Breast epithelium (tissue), 4 donors: ENCODE measurements at regions not wholly inside any gene's neighbourhood (a gene's known extent, or its start where the extent isn't known, plus 50 kb on each side); places are given as distances from the start of the nearest gene placed in this dataset.

Source experiments
- DNase-seq, 2 donors: peaks; one replicate each; pipeline ENCODE4 v3.0.0-alpha.2; 2019; ENCODE audit warnings: low spot score in 2 of 2
- H3K27ac ChIP-seq, 2 donors: fragments of 200-600 bp; sonication (generic) in 1 of 2; one replicate each; pipeline ENCODE4 v1.5.1; 2016 to 2019; ENCODE audit warnings: mild to moderate bottlenecking in 1 of 2
- H3K27me3 ChIP-seq, 2 donors: fragments of 200-600 bp; sonication (generic) in 1 of 2; one replicate each; pipeline versions ENCODE4 v1.5.1 to v1.6.0; 2017 to 2019; ENCODE audit warnings: control low read depth in 1 of 2, mild to moderate bottlenecking in 1 of 2
- H3K36me3 ChIP-seq: fragments of 200-600 bp; one replicate; pipeline ENCODE4 v1.5.1; 2019
- H3K4me1 ChIP-seq, 2 donors: fragments of 200-600 bp; sonication (generic); one replicate each; pipeline ENCODE4 v1.5.1; 2016 to 2019; ENCODE audit warnings: control low read depth in 1 of 2
- H3K4me3 ChIP-seq, 3 donors: fragments of 200-600 bp; sonication (generic); 1 replicate in 2 of 3; 2 replicates in 1 of 3; pipeline ENCODE4 v1.5.1; 2016 to 2019; ENCODE audit warnings: mild to moderate bottlenecking in 3 of 3, moderate library complexity in 2 of 3
- H3K9me3 ChIP-seq, 2 donors: fragments of 200-600 bp; sonication (generic) in 1 of 2; one replicate each; pipeline ENCODE4 v1.5.1; 2016 to 2019; ENCODE audit warnings: control low read depth in 1 of 2
- CTCF ChIP-seq, 3 donors: fragments of 450-650 bp; IDR thresholded peaks; one replicate each; pipeline ENCODE4 v1.5.1; 2016 to 2017; ENCODE audit warnings: antibody characterized with exemption in 3 of 3, mild to moderate bottlenecking in 3 of 3, moderate library complexity in 3 of 3
- POLR2A ChIP-seq: fragments of 450-650 bp; IDR thresholded peaks from one replicate; pipeline ENCODE4 v1.6.1; 2016; ENCODE audit warnings: antibody characterized with exemption, mild to moderate bottlenecking, moderate library complexity
- POLR2AphosphoS5 ChIP-seq, 3 donors: sonication (generic); formaldehyde crosslinking; IDR thresholded peaks; one replicate each; pipeline ENCODE4 v1.6.1; 2017; ENCODE audit warnings: antibody characterized with exemption in 3 of 3
- intact Hi-C: fragments of 100-400 bp; cut with DNase I; formaldehyde crosslinking; loops from one replicate; pipeline ENCODE4 v1.15.1; 2023; ENCODE audit warnings: low total_unique reads

- Histone ChIP-seq H3K27me3 (no peaks in the 10 kb centered on the region), H3K9me3 (peaks cover 4 to 6% of the 10 kb centered on the region in 2 donors), H3K4me3 (no peak overlapping the region), H3K27ac (no peak overlapping the region), H3K36me3 (no peaks in the 10 kb centered on the region), H3K4me1 (no peaks in the 10 kb centered on the region)
- intact Hi-C loops: no loop called here
- no peak for DNase-seq
- no peak for TF ChIP-seq CTCF (IDR thresholded peaks at IDR 0.05)
- TF ChIP-seq POLR2A: no peak
- TF ChIP-seq POLR2AphosphoS5 (IDR thresholded peaks at IDR 0.05): no peak
Observed at GRCh38 chr6:67538032-67538431, 1097.0 kb upstream of the ADGRB3 start.

- no peaks in the 10 kb centered on the region for H3K36me3 ChIP-seq
- no peak overlapping the region for H3K27ac ChIP-seq
- no peaks in the 10 kb centered on the region for H3K27me3 ChIP-seq
- intact Hi-C loops: no loop called here
- H3K9me3 ChIP-seq: no peaks in the 10 kb centered on the region
- no peaks in the 10 kb centered on the region for H3K4me1 ChIP-seq
- TF ChIP-seq POLR2A: no peak
- TF ChIP-seq POLR2AphosphoS5 (IDR thresholded peaks at IDR 0.05): no peak
- no peak for TF ChIP-seq CTCF (IDR thresholded peaks at IDR 0.05)
- no peak overlapping the region for H3K4me3 ChIP-seq
- no peak for DNase-seq
Observed at GRCh38 chr6:67535946-67536345, 1099.1 kb upstream of the ADGRB3 start.

- Histone ChIP-seq H3K9me3 (peaks cover 0 to 13% of the 10 kb centered on the region in 2 donors), H3K4me3 (no peak overlapping the region), H3K36me3 (no peaks in the 10 kb centered on the region), H3K27me3 (no peaks in the 10 kb centered on the region), H3K27ac (no peak overlapping the region), H3K4me1 (no peaks in the 10 kb centered on the region)
- intact Hi-C loops: no loop called here
- no peak for TF ChIP-seq CTCF (IDR thresholded peaks at IDR 0.05)
- no peak for TF ChIP-seq POLR2AphosphoS5 (IDR thresholded peaks at IDR 0.05)
- no peak for TF ChIP-seq POLR2A
- DNase-seq: no peak
Observed at GRCh38 chr6:67506352-67506751, 1128.7 kb upstream of the ADGRB3 start.

DNA sequence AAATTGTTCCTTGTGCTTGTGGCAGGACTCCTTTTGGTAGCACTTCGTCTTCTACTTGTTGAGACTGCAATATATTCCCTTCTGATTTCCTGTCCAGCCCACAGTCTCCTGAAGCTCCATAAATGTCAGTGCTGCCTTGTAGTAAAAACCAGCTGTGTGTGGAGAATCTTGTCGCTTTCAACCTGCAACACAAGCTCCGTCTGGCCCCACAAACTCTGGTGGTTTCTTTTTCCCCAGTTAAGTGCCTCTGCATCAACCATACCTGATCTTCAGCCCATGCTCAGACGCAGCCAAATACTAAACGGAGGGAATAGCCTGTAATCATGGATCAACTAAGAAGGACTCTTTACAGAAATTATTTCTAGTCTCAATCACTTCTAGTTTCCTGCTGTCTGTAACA lies 1133.3 kb upstream of the ADGRB3 start:
- no peak for DNase-seq
- H3K9me3 ChIP-seq: peaks cover 0 to 8% of the 10 kb centered on the region in 2 donors
- no peaks in the 10 kb centered on the region for H3K4me1 ChIP-seq
- TF ChIP-seq POLR2A (no peak), CTCF (IDR thresholded peaks at IDR 0.05) (no peak), POLR2AphosphoS5 (IDR thresholded peaks at IDR 0.05) (no peak)
- H3K4me3 ChIP-seq: no peak overlapping the region
- no peaks in the 10 kb centered on the region for H3K36me3 ChIP-seq
- intact Hi-C loops: no loop called here
- no peaks in the 10 kb centered on the region for H3K27me3 ChIP-seq
- no peak overlapping the region for H3K27ac ChIP-seq

DNA sequence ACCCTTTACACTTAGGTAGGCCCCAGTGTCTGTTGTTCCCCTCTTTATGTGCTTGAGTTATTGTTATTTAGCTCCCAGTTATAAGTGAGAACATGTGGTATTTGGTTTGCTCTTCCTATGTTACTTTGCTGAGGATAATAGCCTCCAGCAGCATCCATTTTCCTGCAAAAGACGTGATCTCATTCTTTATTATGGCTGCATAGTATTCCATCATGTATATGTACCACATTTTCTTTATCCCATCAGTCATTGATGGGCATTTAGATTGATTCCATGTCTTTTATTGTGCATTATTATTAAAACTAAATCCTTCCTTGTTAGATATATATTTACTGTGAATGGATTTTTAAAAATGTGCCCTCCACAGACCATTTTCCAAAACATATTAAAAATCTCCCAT lies 1137.3 kb upstream of the ADGRB3 start:
- intact Hi-C loops: no loop called here
- H3K4me1 ChIP-seq: no peaks in the 10 kb centered on the region
- DNase-seq: no peak
- TF ChIP-seq POLR2A: no peak
- TF ChIP-seq CTCF (IDR thresholded peaks at IDR 0.05): no peak
- TF ChIP-seq POLR2AphosphoS5 (IDR thresholded peaks at IDR 0.05): no peak
- no peak overlapping the region for H3K4me3 ChIP-seq
- no peaks in the 10 kb centered on the region for H3K36me3 ChIP-seq
- H3K9me3 ChIP-seq: no peaks in the 10 kb centered on the region
- no peak overlapping the region for H3K27ac ChIP-seq
- H3K27me3 ChIP-seq: no peaks in the 10 kb centered on the region
